GM23248 (cell line): ENCODE measurements at regions not wholly inside any gene's neighbourhood (a gene's known extent, or its start where the extent isn't known, plus 50 kb on each side); places are given as distances from the start of the nearest gene placed in this dataset.

Source experiments
- EZH2 ChIP-seq: fragments of 200-600 bp; sonication (generic); IDR thresholded peaks from 2 replicates; pipeline ENCODE4 v1.6.1; 2018; ENCODE audit warnings: antibody characterized with exemption, mild to moderate bottlenecking; ENCODE audit not compliant: insufficient read depth, poor library complexity, severe bottlenecking
- EZH2phosphoT487 ChIP-seq: fragments of 200-600 bp; sonication (generic); IDR thresholded peaks from 2 replicates; pipeline ENCODE4 v1.6.1; 2018; ENCODE audit warnings: antibody characterized with exemption, moderate library complexity, mild to moderate bottlenecking, low read depth; ENCODE audit not compliant: insufficient read depth

DNA sequence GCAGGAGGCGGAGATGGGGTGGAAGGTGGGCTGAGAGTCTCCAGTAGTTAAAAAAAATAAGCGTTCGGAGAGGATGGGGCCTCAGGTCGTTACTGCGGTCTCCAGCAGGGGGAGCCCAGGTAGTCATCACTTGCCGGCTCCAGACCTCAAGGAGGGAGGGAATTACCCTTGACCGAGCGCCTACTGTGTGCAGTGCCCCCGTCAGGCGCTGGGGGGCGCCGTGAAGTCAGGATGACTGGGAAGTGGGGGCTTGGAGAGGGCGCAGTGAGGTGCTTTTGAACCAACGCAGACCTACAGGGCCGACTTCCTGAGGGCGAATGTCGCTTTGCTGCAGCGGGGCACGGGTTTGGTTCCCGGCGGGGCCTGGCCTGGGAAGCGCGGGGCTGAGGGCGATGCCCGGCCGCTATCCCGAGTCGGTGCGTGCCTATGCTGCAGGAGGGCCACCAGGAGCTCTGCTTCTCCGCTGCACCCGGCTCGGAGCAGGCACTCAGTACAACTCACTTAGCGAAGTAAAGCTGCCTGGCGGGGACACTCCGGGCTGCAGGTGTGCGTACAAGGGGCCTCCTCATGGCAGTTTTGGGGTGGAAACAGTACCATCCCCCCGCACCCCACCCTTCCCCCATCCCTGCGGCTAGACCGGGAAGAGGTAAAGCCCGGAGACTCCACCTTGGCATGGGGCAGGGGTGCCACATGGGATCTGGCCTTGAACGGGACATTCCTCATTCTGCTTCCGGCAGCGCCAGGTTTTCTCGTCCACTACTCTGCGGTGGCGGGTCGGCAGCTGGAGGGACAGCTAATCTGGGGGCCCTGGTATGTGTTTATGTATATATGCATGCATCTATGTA is 79.8 kb downstream of the RHCG start:
- TF ChIP-seq EZH2phosphoT487 (0 out of 2 replicates have a peak, but pooled peaks have one; percentile 37), EZH2 (peak; percentile 38)
